Heart left ventricle (tissue), 13 donors: ENCODE measurements at regions not wholly inside any gene's neighbourhood (a gene's known extent, or its start where the extent isn't known, plus 50 kb on each side); places are given as distances from the start of the nearest gene placed in this dataset.

Experiments
- POLR2A ChIP-seq, 2 donors: fragments of 450-650 bp; IDR thresholded peaks; one replicate each; pipeline ENCODE4 v1.6.1; 2017; ENCODE audit warnings: antibody characterized with exemption in 2 of 2, mild to moderate bottlenecking in 2 of 2, moderate library complexity in 2 of 2
- TF ChIP-seq, protein P1 (sequence below), 12 donors: fragments of 200-600 bp; sonication (generic) in 4 of 12; IDR thresholded peaks; one replicate each; pipeline versions ENCODE4 v1.5.0 to v1.8.0; 2018 to 2022; ENCODE audit warnings: antibody characterized with exemption in 12 of 12, mild to moderate bottlenecking in 5 of 12
- donor health status: ischemic (EF 13 %, LVEDD 7.1; RV severe dilation, severe dysfunction).
- donor health status: DM: no; HTN: yes; CAD: no.
- donor health status: DM: no; HTN: no; CAD: no.
- donor health status: ischemic (EF 25% LVEDD 6.9; RV normal size, moderate dysfunction).
- donor health status: ischemic (EF 25% LVEDD 5.7; RV mildly dilated, moderate dysfunction).
- donor health status: ischemic (EF 35%, LVEDD 5.7; RV mildly dilated, moderate dysfunction).
- donor health status: nonischemic (EF 11% LVEDD 7.7; RV severe dilation, severe dysfunction).
- donor health status: DM: yes; HTN: yes; CAD: no.
- donor health status: PGD.
- donor health status: ischemic (EF 29% LVEDD 5.4; RV normal size, mild dysfunction).
- donor health status: nonischemic (EF 23%, LVEDD 6.1; RV moderate dilation, normal function).

DNA sequence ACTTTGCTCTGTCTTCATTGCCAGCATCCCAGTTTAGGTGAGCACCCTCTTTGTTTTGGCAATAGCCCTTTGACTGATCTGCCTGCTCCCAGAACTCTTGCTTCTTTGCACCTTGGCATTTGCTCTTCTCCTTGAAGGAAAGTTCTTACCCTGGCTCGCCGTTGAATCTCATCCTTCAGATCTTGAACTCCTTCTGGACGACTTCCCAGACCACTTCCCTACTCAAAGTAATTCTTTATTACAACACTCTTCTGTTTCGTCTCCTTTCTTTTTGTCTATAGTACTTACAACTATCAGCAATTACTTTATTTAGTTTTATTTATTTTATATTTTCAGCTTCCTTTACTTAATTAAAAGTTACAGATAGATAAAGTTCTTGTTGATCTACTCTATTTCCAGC is 1510.1 kb downstream of the MAT2B start:
- TF ChIP-seq, protein P1, sequence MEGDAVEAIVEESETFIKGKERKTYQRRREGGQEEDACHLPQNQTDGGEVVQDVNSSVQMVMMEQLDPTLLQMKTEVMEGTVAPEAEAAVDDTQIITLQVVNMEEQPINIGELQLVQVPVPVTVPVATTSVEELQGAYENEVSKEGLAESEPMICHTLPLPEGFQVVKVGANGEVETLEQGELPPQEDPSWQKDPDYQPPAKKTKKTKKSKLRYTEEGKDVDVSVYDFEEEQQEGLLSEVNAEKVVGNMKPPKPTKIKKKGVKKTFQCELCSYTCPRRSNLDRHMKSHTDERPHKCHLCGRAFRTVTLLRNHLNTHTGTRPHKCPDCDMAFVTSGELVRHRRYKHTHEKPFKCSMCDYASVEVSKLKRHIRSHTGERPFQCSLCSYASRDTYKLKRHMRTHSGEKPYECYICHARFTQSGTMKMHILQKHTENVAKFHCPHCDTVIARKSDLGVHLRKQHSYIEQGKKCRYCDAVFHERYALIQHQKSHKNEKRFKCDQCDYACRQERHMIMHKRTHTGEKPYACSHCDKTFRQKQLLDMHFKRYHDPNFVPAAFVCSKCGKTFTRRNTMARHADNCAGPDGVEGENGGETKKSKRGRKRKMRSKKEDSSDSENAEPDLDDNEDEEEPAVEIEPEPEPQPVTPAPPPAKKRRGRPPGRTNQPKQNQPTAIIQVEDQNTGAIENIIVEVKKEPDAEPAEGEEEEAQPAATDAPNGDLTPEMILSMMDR (IDR thresholded peaks at IDR 0.05), result no peak
- no peak for TF ChIP-seq POLR2A (IDR thresholded peaks at IDR 0.05)
